ENCODE measurements at regions not wholly inside any gene's neighbourhood (a gene's known extent, or its start where the extent isn't known, plus 50 kb on each side); places are given as distances from the start of the nearest gene placed in this dataset.

DNA sequence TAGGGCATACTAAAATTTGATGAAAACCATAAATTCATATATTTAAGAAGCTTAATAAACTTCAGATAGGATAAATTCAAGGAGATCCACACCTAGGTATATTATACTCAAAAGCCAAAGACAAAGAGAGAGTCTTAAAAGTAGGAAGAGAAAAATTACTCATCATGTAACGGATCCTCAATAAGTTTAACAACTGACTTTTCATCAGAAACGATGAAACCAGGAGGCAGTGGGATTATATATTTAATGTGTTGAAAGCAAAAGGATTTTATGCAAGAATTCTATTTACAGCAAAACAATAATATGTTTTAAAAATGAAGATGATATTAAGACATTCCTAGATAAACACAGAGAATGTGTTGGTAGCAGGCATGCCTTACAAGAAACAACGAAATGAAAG lies 202.7 kb downstream of the OXSM start:
- no peak overlapping the region for H3K4me2 ChIP-seq (ENCODE audit: low read length)
- no peak overlapping the region for H2AFZ ChIP-seq
- H3K4me3 ChIP-seq (ENCODE audit: low read depth, low read length): no peak overlapping the region
- no peaks in the 10 kb centered on the region for H3K4me1 ChIP-seq
- TF ChIP-seq, protein P1, sequence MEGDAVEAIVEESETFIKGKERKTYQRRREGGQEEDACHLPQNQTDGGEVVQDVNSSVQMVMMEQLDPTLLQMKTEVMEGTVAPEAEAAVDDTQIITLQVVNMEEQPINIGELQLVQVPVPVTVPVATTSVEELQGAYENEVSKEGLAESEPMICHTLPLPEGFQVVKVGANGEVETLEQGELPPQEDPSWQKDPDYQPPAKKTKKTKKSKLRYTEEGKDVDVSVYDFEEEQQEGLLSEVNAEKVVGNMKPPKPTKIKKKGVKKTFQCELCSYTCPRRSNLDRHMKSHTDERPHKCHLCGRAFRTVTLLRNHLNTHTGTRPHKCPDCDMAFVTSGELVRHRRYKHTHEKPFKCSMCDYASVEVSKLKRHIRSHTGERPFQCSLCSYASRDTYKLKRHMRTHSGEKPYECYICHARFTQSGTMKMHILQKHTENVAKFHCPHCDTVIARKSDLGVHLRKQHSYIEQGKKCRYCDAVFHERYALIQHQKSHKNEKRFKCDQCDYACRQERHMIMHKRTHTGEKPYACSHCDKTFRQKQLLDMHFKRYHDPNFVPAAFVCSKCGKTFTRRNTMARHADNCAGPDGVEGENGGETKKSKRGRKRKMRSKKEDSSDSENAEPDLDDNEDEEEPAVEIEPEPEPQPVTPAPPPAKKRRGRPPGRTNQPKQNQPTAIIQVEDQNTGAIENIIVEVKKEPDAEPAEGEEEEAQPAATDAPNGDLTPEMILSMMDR (IDR thresholded peaks at IDR 0.05): no peak
- no peak overlapping the region for H3K9ac ChIP-seq
- H3K36me3 ChIP-seq (ENCODE audit: control insufficient read depth, insufficient read depth, low read length): no peaks in the 10 kb centered on the region
- no peak overlapping the region for H3K27ac ChIP-seq
- H3K27me3 ChIP-seq (ENCODE audit: control insufficient read depth, insufficient read depth, low read length): no peaks in the 10 kb centered on the region
- no peaks in the 10 kb centered on the region for H3K9me3 ChIP-seq (ENCODE audit: control insufficient read depth, low read length)
- H3K79me2 ChIP-seq: no peaks in the 10 kb centered on the region

DNA sequence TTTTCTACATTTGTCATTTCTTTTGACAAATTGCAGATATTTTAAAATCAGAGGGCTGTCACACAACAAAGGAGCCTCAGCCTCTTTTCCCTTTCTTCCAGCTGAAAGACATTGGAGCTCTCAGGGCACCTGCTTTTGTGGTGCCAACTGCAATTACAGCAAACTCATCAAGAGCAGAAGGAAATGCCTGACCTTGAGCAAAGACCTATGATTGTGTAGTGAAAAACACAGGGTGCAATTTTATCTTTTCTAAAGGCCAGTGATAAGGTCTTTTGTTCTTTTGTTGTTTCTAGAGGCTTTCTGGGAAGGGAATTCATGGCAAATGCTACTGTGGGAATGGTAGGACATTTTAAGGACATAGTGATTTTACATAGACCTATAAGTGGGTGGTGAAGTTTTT lies 214.3 kb downstream of the OXSM start:
- Histone ChIP-seq H2AFZ (no peak overlapping the region), H3K4me1 (no peaks in the 10 kb centered on the region), H3K4me3 (ENCODE audit: low read depth, low read length) (no peak overlapping the region), H3K9me3 (ENCODE audit: control insufficient read depth, low read length) (no peaks in the 10 kb centered on the region), H3K27ac (no peak overlapping the region), H3K27me3 (ENCODE audit: control insufficient read depth, insufficient read depth, low read length) (no peaks in the 10 kb centered on the region), H3K9ac (no peak overlapping the region), H3K4me2 (ENCODE audit: low read length) (no peak overlapping the region), H3K36me3 (ENCODE audit: control insufficient read depth, insufficient read depth, low read length) (no peaks in the 10 kb centered on the region), H3K79me2 (no peaks in the 10 kb centered on the region)
- TF ChIP-seq, protein P1 (IDR thresholded peaks at IDR 0.05): no peak

DNA sequence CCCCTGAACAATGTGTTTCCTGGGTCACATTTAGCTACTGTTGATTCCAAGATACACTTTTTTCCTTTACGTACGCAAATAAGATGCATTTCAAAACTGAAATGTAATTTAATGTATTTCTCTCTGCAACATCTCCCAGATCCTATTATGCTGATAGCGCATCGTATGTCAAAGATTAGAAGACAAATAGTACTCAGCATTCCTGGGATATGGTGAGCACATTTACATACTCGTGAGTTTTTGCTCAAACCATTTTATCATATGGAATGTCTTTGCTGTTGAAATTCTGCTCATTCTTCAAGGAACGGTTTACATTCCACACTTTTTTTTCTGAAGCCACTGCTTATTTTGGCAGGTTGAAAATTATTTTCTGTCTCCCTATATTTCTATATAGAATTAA lies 221.4 kb downstream of the OXSM start:
- TF ChIP-seq, protein P1 (IDR thresholded peaks at IDR 0.05): no peak
- Histone ChIP-seq H3K27ac (no peak overlapping the region), H3K9me3 (ENCODE audit: control insufficient read depth, low read length) (no peaks in the 10 kb centered on the region), H2AFZ (no peak overlapping the region), H3K36me3 (ENCODE audit: control insufficient read depth, insufficient read depth, low read length) (no peaks in the 10 kb centered on the region), H3K4me1 (no peaks in the 10 kb centered on the region), H3K27me3 (ENCODE audit: control insufficient read depth, insufficient read depth, low read length) (no peaks in the 10 kb centered on the region), H3K4me3 (ENCODE audit: low read depth, low read length) (no peak overlapping the region), H3K79me2 (no peaks in the 10 kb centered on the region), H3K9ac (no peak overlapping the region), H3K4me2 (ENCODE audit: low read length) (no peak overlapping the region)

DNA sequence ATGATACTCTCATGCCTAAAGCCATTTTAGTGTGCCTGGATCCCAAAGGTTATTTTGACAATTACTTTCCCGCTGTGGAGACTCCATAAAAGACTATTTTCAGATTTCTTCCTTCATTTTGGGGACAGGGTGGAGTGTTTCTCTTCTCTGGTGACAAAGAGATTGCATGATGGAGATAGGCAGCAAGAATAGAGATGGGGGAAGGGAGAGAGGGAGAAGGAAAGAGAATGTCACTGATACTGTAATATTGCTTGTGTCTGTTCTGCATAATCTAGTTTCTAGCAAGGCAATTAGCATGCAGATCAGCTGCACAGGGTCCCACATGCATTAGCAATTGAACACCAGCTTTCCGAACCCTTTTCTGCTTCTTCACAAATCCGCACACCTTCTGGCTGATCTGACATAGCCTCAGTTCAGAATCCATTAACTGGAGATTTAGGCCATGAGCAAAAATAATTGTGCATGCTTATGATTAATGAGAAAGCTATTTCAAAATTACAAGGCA lies 222.4 kb downstream of the OXSM start:
- no peaks in the 10 kb centered on the region for H3K36me3 ChIP-seq (ENCODE audit: control insufficient read depth, insufficient read depth, low read length)
- no peak overlapping the region for H3K4me3 ChIP-seq (ENCODE audit: low read depth, low read length)
- H2AFZ ChIP-seq: no peak overlapping the region
- no peak overlapping the region for H3K27ac ChIP-seq
- no peak overlapping the region for H3K9ac ChIP-seq
- H3K4me1 ChIP-seq: no peaks in the 10 kb centered on the region
- no peaks in the 10 kb centered on the region for H3K9me3 ChIP-seq (ENCODE audit: control insufficient read depth, low read length)
- no peaks in the 10 kb centered on the region for H3K79me2 ChIP-seq
- H3K27me3 ChIP-seq (ENCODE audit: control insufficient read depth, insufficient read depth, low read length): no peaks in the 10 kb centered on the region
- TF ChIP-seq, protein P1 (IDR thresholded peaks at IDR 0.05): no peak
- H3K4me2 ChIP-seq (ENCODE audit: low read length): no peak overlapping the region

DNA sequence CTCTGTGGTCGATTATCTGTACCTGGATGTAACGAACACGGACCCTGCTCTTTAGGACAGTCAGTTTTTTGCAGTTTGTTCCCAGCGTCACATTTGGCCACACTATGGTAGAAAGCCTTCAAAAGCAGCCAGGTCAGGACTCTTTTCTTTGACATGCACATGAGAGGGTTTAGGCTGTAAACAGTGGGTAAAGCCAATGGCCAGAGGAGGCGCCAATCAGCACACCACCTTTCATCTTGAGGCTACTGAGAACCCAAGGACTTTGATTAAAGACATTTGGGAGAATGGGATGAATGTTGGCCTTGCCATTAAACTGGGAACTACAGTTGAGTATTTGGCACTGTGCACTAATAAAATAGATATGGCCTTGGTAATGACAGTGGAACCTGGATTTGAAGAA lies 225.9 kb downstream of the OXSM start:
- Histone ChIP-seq H3K4me2 (ENCODE audit: low read length) (no peak overlapping the region), H3K79me2 (no peaks in the 10 kb centered on the region), H3K9ac (no peak overlapping the region), H3K27me3 (ENCODE audit: control insufficient read depth, insufficient read depth, low read length) (no peaks in the 10 kb centered on the region), H3K9me3 (ENCODE audit: control insufficient read depth, low read length) (no peaks in the 10 kb centered on the region), H3K36me3 (ENCODE audit: control insufficient read depth, insufficient read depth, low read length) (no peaks in the 10 kb centered on the region), H3K4me1 (no peaks in the 10 kb centered on the region), H2AFZ (no peak overlapping the region), H3K27ac (no peak overlapping the region), H3K4me3 (ENCODE audit: low read depth, low read length) (no peak overlapping the region)
- TF ChIP-seq, protein P1 (IDR thresholded peaks at IDR 0.05): no peak

Measured in parathyroid adenoma (tissue), 2 donors.